ENCODE measurements at regions not wholly inside any gene's neighbourhood (a gene's known extent, or its start where the extent isn't known, plus 50 kb on each side); places are given as distances from the start of the nearest gene placed in this dataset.

- TF ChIP-seq ARNT (IDR thresholded peaks at IDR 0.05) (no peak), FOXM1 (IDR thresholded peaks at IDR 0.05; ENCODE audit: borderline replicate concordance) (no peak), FOXK2 (IDR thresholded peaks at IDR 0.05) (no peak), L3MBTL2 (conservative IDR thresholded peaks at IDR 0.05) (no peak)
These were observed 869.0 kb upstream of the PRR20A start for GRCh38 chr13:56271686-56272085.
